Lung microvascular endothelial cell (primary cell): ENCODE measurements at regions not wholly inside any gene's neighbourhood (a gene's known extent, or its start where the extent isn't known, plus 50 kb on each side); places are given as distances from the start of the nearest gene placed in this dataset.
"Not testable (repeated sequence)": the region's sequence is repeated elsewhere in the genome, so short reads cannot be mapped to it uniquely, and the experiment has no call there.

Experiments
- DNase-seq, 2 donors: peaks; one replicate each; pipeline versions ENCODE4 v3.0.0 to v3.0.0-alpha.2; 2010; ENCODE audit warnings: low read depth in 2 of 2

- DNase-seq, result not testable (repeated sequence)
Measured at GRCh38 chr6:75031102-75031501, 174.8 kb downstream of the COL12A1 start.

GRCh38 chr6:75029333-75029732, 176.5 kb downstream of the COL12A1 start:
- DNase-seq, result no peak

GRCh38 chr6:75025371-75025770, 180.5 kb downstream of the COL12A1 start:
- DNase-seq, result peak in 1 of 2 donors; percentile 7

GRCh38 chr6:75024828-75025227, 181.0 kb downstream of the COL12A1 start:
- peak in 1 of 2 donors; percentile 59 for DNase-seq

GRCh38 chr6:75023634-75024033, 182.2 kb downstream of the COL12A1 start:
- peak; percentile 1 to 69 for DNase-seq

GRCh38 chr6:75020971-75021370, 184.9 kb downstream of the COL12A1 start:
- DNase-seq, result no peak

- DNase-seq, result no peak
Measured at GRCh38 chr6:75020376-75020775, 185.5 kb downstream of the COL12A1 start.

GRCh38 chr6:75012018-75012417, 193.8 kb downstream of the COL12A1 start:
- DNase-seq, result no peak

GRCh38 chr6:75003984-75004383, 201.9 kb downstream of the COL12A1 start:
- not testable (repeated sequence) for DNase-seq

- DNase-seq, result no peak
Measured at GRCh38 chr6:74997646-74998045, 208.2 kb downstream of the COL12A1 start.

- DNase-seq, result no peak
Measured at GRCh38 chr6:74993136-74993535, 212.7 kb downstream of the COL12A1 start.

GRCh38 chr6:74991573-74992332, 214.1 kb downstream of the COL12A1 start:
- DNase-seq, result no peak

GRCh38 chr6:74979065-74979766, 226.6 kb downstream of the COL12A1 start:
- no peak for DNase-seq

- DNase-seq, result no peak
Measured at GRCh38 chr6:74976701-74977100, 229.2 kb downstream of the COL12A1 start.

GRCh38 chr6:74976026-74976425, 229.8 kb downstream of the COL12A1 start:
- no peak for DNase-seq

GRCh38 chr6:74973591-74973990, 232.3 kb downstream of the COL12A1 start:
- DNase-seq, result no peak

GRCh38 chr6:74971633-74972032, 234.2 kb downstream of the COL12A1 start:
- DNase-seq, result no peak

- DNase-seq, result peak in 1 of 2 donors; percentile 28
Measured at GRCh38 chr6:74969591-74970267, 236.1 kb downstream of the COL12A1 start.

GRCh38 chr6:74967821-74968220, 238.0 kb downstream of the COL12A1 start:
- DNase-seq, result no peak

GRCh38 chr6:74966712-74967111, 239.1 kb downstream of the COL12A1 start:
- DNase-seq, result no peak

- DNase-seq, result peak in 1 of 2 donors; percentile 3
Measured at GRCh38 chr6:74964871-74965441, 240.9 kb downstream of the COL12A1 start.
